ENCODE measurements at regions not wholly inside any gene's neighbourhood (a gene's known extent, or its start where the extent isn't known, plus 50 kb on each side); places are given as distances from the start of the nearest gene placed in this dataset.

GRCh38 chr2:129881786-129882396, 97.6 kb upstream of the RAB6C start (continued):
- TF ChIP-seq RREB1 (CRISPR knock-in tag; IDR thresholded peaks at IDR 0.05) (no peak), LEF1 (IDR thresholded peaks at IDR 0.05) (no peak)

- Histone ChIP-seq H3K4me3 (no peak overlapping the region), H3K79me2 (ENCODE audit: control insufficient read depth, insufficient read depth, low read length) (no peaks in the 10 kb centered on the region), H3K27ac (ENCODE audit: extremely low read depth, low read depth, low read length) (no peak overlapping the region), H3K27me3 (ENCODE audit: control insufficient read depth in 2 of 2, insufficient read depth in 2 of 2, low read length in 2 of 2) (peaks cover 0 to 13% of the 10 kb centered on the region in 2 experiments; a peak in 2 of 5 replicates), H3K36me3 (ENCODE audit: control insufficient read depth, insufficient read depth, low read length) (no peaks in the 10 kb centered on the region), H2AFZ (ENCODE audit: low read depth, low read length) (no peak overlapping the region), H3K9me1 (ENCODE audit: control insufficient read depth, insufficient read depth, low read length) (no peaks in the 10 kb centered on the region), H3K9me3 (replicated peaks; ENCODE audit: control insufficient read depth, insufficient read depth, low read depth, low read length) (no peaks in the 10 kb centered on the region), H3K4me1 (replicated peaks in 1 of 2; ENCODE audit: control insufficient read depth in 2 of 2, insufficient read depth in 2 of 2, low read length in 2 of 2) (peaks cover 0 to 6% of the 10 kb centered on the region in 2 experiments; a peak in 1 of 5 replicates), H4K20me1 (replicated peaks; ENCODE audit: control insufficient read depth, insufficient read depth, low read length) (no peaks in the 10 kb centered on the region), H3K4me2 (ENCODE audit: insufficient read depth, low read length) (no peak overlapping the region), H3K9ac (ENCODE audit: insufficient read depth in 1 of 2, low read depth in 2 of 2, low read length in 2 of 2) (no peak overlapping the region)
- WGBS (ENCODE audit: insufficient coverage, low coverage, missing lambda C conversion rate): 0% methylated on average over 5 of the region's 6 CpGs
- in situ Hi-C loops (cut with MboI): no loop called here
- ATAC-seq (no peak), FAIRE-seq (no peak), DNase-seq (ENCODE audit: extremely low read depth in 1 of 4, low spot score in 3 of 4) (no peak)
- ChIA-PET CTCF (ENCODE audit: low intra/inter-chr PET ratio) (no interaction called here), POLR2A (interaction anchor here (0.6 kb wide), 1 partner anchor 92 kb away, joined by 3 read pairs; no protein-coding TSS in a partner anchor)
- 0 out of 2 replicates have a peak, but pooled peaks have one; percentile 6 for TF ChIP-seq PKNOX1 (IDR thresholded peaks at IDR 0.05)
- no peak for TF ChIP-seq USF1 (CRISPR knock-in tag; IDR thresholded peaks at IDR 0.05)
- no peak for TF ChIP-seq TARDBP (IDR thresholded peaks at IDR 0.05)
- intact Hi-C loops (cut with micrococcal nuclease): no loop called here
- no TSS peak for BruUV-seq (replicated peaks)
Measured at GRCh38 chr2:129882476-129882875, 97.0 kb upstream of the RAB6C start.
